ENCODE measurements at regions not wholly inside any gene's neighbourhood (a gene's known extent, or its start where the extent isn't known, plus 50 kb on each side); places are given as distances from the start of the nearest gene placed in this dataset.
"Not testable (repeated sequence)": the region's sequence is repeated elsewhere in the genome, so short reads cannot be mapped to it uniquely, and the experiment has no call there.

DNA sequence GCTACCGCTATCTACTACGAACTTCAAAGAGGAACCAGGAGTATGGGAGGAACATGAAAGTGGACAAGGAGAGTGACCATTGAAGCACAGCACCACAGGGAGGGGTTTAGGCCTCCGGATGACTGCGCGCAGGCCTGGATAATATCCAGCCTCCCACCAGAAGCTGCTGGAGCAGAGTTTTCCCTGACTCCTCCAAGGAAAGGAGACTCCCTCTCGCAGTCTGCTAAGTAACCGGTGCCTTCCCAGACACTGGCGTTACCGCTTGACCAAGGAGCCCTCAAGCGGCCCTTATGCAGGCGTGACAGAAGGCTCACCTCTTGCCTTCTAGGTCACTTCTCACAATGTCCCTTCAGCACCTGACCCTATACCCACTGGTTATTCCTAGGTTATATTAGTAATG lies 64.2 kb upstream of the BTG3 start:
- DNase-seq = not testable (repeated sequence)

DNA sequence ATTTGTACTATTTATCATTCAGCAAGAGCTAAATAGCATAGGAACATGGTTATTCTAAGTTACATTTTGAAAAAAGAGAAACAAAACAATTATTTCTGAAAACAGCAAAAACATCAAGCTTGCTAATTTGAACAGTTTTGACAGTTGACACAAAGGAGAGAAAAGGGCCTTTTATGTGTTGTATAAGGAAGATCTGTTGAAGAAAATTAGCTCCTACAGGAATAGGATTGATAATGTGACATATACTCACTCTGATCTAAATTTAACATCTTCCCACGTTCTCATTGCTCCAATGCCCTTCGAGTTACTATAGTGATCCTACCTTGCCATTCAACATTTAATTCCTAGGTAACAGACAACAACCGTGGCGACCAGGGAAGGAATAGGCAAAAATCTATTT lies 61.4 kb upstream of the BTG3 start:
- DNase-seq = no peak

DNA sequence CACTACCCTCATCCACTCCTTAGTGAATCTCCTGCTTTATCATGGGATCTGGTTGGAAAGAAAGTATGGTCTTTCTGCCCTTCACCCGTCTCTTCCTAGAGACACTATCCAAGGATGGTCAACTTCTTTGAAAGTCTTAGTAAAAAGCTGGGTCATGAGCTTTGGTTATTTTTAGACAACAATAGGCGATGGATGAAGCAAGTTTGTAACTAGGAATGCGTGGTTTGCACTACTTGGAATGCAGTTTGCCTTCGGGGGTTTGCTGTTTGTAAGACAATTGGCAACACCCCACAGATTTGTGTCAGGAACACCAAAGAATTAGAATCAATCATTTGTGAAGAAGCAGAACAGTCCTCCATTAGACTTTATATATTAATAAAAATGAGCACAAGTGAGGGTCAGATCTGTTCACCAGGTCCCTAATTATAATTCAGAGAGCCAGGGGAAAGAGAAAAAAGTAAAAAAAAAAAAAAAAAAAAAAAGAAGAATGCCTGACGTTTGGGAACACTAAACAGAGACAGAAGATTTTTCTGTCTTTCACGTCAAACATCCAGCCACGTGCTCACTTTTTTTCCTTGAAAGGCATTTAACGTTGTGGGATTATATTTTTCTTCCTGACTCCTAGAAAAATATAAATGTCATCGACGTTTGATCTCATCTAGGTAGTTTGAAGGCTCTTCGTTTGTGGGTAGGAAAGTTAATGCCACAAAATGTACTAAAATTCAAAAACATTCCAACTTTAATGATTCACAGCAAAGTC lies 60.7 kb upstream of the BTG3 start:
- peak; percentile 26 for DNase-seq

DNA sequence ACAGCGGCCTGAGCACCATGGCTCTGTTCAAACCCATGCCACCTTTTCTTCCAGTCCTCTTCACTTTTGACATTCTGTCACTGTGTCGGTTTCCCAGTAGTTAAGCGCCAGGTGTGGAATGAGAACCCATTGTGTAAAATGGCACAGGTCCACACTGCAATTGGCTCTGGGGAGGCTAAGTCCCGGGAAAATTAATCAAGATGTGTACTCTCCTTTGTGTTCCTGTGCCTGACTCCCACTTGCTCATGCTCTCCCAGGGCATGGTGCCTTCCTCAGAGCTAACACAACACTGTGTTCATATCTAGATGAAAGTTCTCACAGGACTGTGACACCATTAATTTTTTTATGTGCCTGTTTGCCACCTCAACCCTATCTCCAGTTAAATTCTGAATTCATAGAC lies 59.0 kb upstream of the BTG3 start:
- no peak for DNase-seq

DNA sequence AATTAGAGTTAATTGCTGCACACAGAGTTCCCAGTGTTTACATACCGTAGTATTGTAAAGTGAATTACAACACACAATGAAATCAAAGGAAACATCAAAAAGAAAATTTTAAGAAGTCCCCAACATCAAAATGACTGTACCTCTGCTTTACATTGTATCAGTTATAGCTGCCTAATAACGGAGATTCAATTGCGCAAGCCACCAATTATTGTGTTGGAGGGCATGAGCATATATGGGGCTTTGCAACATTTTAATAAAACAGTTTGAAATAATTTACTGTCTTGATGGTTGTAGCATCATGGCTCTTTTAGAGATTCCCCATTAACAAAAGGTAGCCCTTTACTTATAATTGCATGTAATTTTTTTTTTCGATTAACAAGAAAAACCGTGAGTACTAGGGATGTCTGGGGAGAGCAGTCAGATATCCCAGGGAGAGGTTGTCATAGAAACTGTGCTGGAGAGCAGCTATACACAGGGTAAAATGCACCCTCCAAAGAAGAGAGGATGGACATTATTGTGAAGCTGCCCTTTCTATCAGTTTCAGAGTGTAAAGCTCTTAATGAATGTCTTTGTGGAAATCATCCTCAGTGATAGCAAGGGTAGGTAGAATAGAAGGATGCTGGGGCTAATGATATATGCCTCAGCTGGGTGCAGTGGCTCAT lies 55.9 kb upstream of the BTG3 start:
- DNase-seq = no peak

DNA sequence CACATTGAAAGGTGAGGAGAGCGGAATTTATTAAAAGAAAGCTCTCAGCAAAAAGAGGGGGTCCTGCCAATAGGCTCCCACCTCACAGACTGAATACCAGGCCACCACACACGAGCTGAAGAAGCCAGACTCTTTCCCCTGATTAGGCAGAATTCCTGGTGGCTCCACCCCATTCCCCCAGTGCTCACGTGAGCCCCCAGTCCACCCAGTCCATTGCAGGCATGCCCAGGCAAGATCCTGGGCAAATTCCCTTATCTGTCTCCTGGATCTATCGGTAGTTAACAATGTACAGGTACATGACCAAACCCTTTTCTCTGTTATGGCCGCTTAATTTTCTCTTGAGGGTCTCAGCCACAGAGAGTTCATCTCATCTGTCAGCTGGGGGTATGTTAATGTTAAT lies 54.6 kb upstream of the BTG3 start:
- DNase-seq = no peak
